ENCODE measurements at regions not wholly inside any gene's neighbourhood (a gene's known extent, or its start where the extent isn't known, plus 50 kb on each side); places are given as distances from the start of the nearest gene placed in this dataset.

- intact Hi-C loops (cut with DNase I): no loop called here
- no peaks in the 10 kb centered on the region for H3K36me3 ChIP-seq
Measured at GRCh38 chr14:98309591-98309990, 962.4 kb downstream of the BCL11B start.

DNA sequence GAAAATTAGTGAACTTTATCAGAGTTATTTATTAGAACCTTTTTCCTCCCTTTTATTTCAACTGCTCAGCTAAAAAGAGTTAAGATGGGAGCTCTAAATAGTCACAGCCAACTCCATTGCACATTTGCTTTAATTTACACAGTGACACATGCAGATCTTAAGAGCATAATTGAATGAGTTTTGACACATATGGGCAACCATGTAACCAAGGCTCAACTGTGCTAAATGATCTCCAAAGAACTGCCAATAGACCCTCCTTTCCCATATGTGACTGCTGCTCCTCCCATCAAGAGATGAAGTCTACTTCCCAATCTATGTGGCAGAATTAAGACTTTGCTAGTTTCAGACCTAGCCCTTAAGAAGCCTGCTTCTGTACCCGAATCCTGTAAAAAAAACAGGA lies 960.0 kb downstream of the BCL11B start:
- intact Hi-C loops (cut with DNase I): no loop called here
- H3K27me3 ChIP-seq: no peaks in the 10 kb centered on the region
- no peaks in the 10 kb centered on the region for H3K9me3 ChIP-seq
- DNase-seq: no peak
- no peaks in the 10 kb centered on the region for H3K4me1 ChIP-seq
- H3K9ac ChIP-seq (ENCODE audit: low read depth in 2 of 2, low read length in 2 of 2): no peak overlapping the region
- no peak overlapping the region for H3K27ac ChIP-seq
- H3K36me3 ChIP-seq: no peaks in the 10 kb centered on the region
- TF ChIP-seq, protein P1, sequence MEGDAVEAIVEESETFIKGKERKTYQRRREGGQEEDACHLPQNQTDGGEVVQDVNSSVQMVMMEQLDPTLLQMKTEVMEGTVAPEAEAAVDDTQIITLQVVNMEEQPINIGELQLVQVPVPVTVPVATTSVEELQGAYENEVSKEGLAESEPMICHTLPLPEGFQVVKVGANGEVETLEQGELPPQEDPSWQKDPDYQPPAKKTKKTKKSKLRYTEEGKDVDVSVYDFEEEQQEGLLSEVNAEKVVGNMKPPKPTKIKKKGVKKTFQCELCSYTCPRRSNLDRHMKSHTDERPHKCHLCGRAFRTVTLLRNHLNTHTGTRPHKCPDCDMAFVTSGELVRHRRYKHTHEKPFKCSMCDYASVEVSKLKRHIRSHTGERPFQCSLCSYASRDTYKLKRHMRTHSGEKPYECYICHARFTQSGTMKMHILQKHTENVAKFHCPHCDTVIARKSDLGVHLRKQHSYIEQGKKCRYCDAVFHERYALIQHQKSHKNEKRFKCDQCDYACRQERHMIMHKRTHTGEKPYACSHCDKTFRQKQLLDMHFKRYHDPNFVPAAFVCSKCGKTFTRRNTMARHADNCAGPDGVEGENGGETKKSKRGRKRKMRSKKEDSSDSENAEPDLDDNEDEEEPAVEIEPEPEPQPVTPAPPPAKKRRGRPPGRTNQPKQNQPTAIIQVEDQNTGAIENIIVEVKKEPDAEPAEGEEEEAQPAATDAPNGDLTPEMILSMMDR (IDR thresholded peaks at IDR 0.05): no peak
- no peak overlapping the region for H3K4me3 ChIP-seq

More at GRCh38 chr14:98309591-98309990, 962.4 kb downstream of the BCL11B start:
- Histone ChIP-seq H3K4me3 (no peak overlapping the region), H3K27me3 (no peaks in the 10 kb centered on the region), H3K9ac (ENCODE audit: low read depth in 2 of 2, low read length in 2 of 2) (no peak overlapping the region), H3K27ac (no peak overlapping the region), H3K4me1 (no peaks in the 10 kb centered on the region), H3K9me3 (no peaks in the 10 kb centered on the region)
- TF ChIP-seq, protein P1 (IDR thresholded peaks at IDR 0.05): no peak
- DNase-seq: no peak

- no peaks in the 10 kb centered on the region for H3K9me3 ChIP-seq
Measured at GRCh38 chr14:98321841-98322240, 950.2 kb downstream of the BCL11B start.

DNA sequence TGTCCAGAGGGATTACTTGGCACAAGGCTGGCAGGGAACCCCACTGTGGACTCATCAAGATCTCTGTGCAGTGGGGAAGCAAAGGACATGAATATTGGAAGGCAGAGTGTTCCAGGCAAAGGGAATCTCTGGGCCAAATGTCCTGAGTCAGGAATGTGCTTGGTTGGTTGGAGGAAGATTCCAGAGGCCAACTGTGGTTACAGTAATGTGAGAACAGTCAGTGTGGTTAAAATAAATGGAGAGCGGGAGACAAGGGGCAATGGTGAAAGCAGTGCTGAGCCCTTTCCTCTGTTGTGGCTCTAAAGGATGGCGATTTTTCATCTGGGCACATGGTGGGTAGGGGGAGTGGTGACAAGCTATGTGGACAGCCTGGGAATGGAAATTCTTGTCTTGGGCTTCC lies 948.2 kb downstream of the BCL11B start:
- Histone ChIP-seq H3K9ac (ENCODE audit: low read depth in 2 of 2, low read length in 2 of 2) (no peak overlapping the region), H3K4me1 (no peaks in the 10 kb centered on the region), H3K27me3 (no peaks in the 10 kb centered on the region), H3K36me3 (no peaks in the 10 kb centered on the region), H3K9me3 (no peaks in the 10 kb centered on the region), H3K4me3 (no peak overlapping the region), H3K27ac (no peak overlapping the region)
- DNase-seq: no peak
- TF ChIP-seq, protein P1 (IDR thresholded peaks at IDR 0.05): no peak
- intact Hi-C loops (cut with DNase I): no loop called here

More at GRCh38 chr14:98321841-98322240, 950.2 kb downstream of the BCL11B start:
- Histone ChIP-seq H3K4me1 (no peaks in the 10 kb centered on the region), H3K27me3 (no peaks in the 10 kb centered on the region), H3K27ac (no peak overlapping the region), H3K4me3 (no peak overlapping the region), H3K36me3 (no peaks in the 10 kb centered on the region), H3K9ac (ENCODE audit: low read depth in 2 of 2, low read length in 2 of 2) (no peak overlapping the region)
- intact Hi-C loops (cut with DNase I): no loop called here
- DNase-seq: no peak
- TF ChIP-seq, protein P1 (IDR thresholded peaks at IDR 0.05): no peak

- H3K27me3 ChIP-seq: no peaks in the 10 kb centered on the region
- intact Hi-C loops (cut with DNase I): no loop called here
- H3K4me1 ChIP-seq: no peaks in the 10 kb centered on the region
- H3K9ac ChIP-seq (ENCODE audit: low read depth in 2 of 2, low read length in 2 of 2): no peak overlapping the region
- H3K9me3 ChIP-seq: no peaks in the 10 kb centered on the region
- TF ChIP-seq, protein P1 (IDR thresholded peaks at IDR 0.05): no peak
- H3K4me3 ChIP-seq: no peak overlapping the region
- no peaks in the 10 kb centered on the region for H3K36me3 ChIP-seq
- no peak overlapping the region for H3K27ac ChIP-seq
- no peak for DNase-seq
Measured at GRCh38 chr14:98325761-98326160, 946.2 kb downstream of the BCL11B start.

- intact Hi-C loops (cut with DNase I): no loop called here
- Histone ChIP-seq H3K27ac (no peak overlapping the region), H3K9ac (ENCODE audit: low read depth in 2 of 2, low read length in 2 of 2) (no peak overlapping the region), H3K9me3 (no peaks in the 10 kb centered on the region), H3K27me3 (no peaks in the 10 kb centered on the region), H3K36me3 (no peaks in the 10 kb centered on the region), H3K4me3 (no peak overlapping the region), H3K4me1 (no peaks in the 10 kb centered on the region)
- TF ChIP-seq, protein P1 (IDR thresholded peaks at IDR 0.05): no peak
- no peak for DNase-seq
Measured at GRCh38 chr14:98328496-98328895, 943.5 kb downstream of the BCL11B start.

Measured in colonic mucosa (tissue), 4 donors.